ENCODE measurements at regions not wholly inside any gene's neighbourhood (a gene's known extent, or its start where the extent isn't known, plus 50 kb on each side); places are given as distances from the start of the nearest gene placed in this dataset.

- no peak for TF ChIP-seq CTCF (IDR thresholded peaks at IDR 0.05)
Observed at GRCh38 chr9:90029996-90030395, 425.2 kb downstream of the GADD45G start.

GRCh38 chr9:90032296-90033027 lies 427.6 kb downstream of the GADD45G start:
- no peak; the same call in 1 of the 2 replicates for TF ChIP-seq CTCF (IDR thresholded peaks at IDR 0.05)

GRCh38 chr9:90033028-90033650 lies 428.3 kb downstream of the GADD45G start:
- TF ChIP-seq CTCF (IDR thresholded peaks at IDR 0.05): no peak

GRCh38 chr9:90034071-90034470 lies 429.3 kb downstream of the GADD45G start:
- TF ChIP-seq CTCF (IDR thresholded peaks at IDR 0.05): no peak

GRCh38 chr9:90035471-90035870 lies 430.7 kb downstream of the GADD45G start:
- no peak for TF ChIP-seq CTCF (IDR thresholded peaks at IDR 0.05)

GRCh38 chr9:90037146-90037797 lies 432.5 kb downstream of the GADD45G start:
- no peak for TF ChIP-seq CTCF (IDR thresholded peaks at IDR 0.05)

GRCh38 chr9:90038763-90039162 lies 434.0 kb downstream of the GADD45G start:
- no peak for TF ChIP-seq CTCF (IDR thresholded peaks at IDR 0.05)
